PFSK-1 (cell line): ENCODE measurements at regions not wholly inside any gene's neighbourhood (a gene's known extent, or its start where the extent isn't known, plus 50 kb on each side); places are given as distances from the start of the nearest gene placed in this dataset.

Experiments
- POLR2AphosphoS5 ChIP-seq: IDR thresholded peaks from 2 replicates; pipeline ENCODE4 v1.6.1; 2012; ENCODE audit warnings: low read depth, mild to moderate bottlenecking, control low read depth, low read length, moderate library complexity
- SIN3A ChIP-seq: IDR thresholded peaks from 2 replicates; pipeline ENCODE4 v1.6.1; 2012; ENCODE audit warnings: mild to moderate bottlenecking, low read length, moderate library complexity, borderline replicate concordance; ENCODE audit not compliant: insufficient read depth
- TAF1 ChIP-seq: IDR thresholded peaks from 2 replicates; pipeline ENCODE4 v1.6.1; 2012; ENCODE audit warnings: low read length, control low read depth, borderline replicate concordance; ENCODE audit not compliant: insufficient read depth
- TF ChIP-seq, protein P1 (sequence below), 2 experiments: IDR thresholded peaks; 2 replicates each; pipeline versions ENCODE4 v1.6.1 to v1.8.0; 2011 to 2012; ENCODE audit warnings: low read depth in 2 of 2, low read length in 2 of 2, control low read depth in 1 of 2, inconsistent platforms in 1 of 2, mild to moderate bottlenecking in 1 of 2, moderate library complexity in 1 of 2; ENCODE audit not compliant: insufficient read depth in 1 of 2

GRCh38 chr6:134529305-134529704, 211.4 kb upstream of the SGK1 start:
- TF ChIP-seq POLR2AphosphoS5 (no peak), SIN3A (no peak), TAF1 (no peak)
- TF ChIP-seq, protein P1, sequence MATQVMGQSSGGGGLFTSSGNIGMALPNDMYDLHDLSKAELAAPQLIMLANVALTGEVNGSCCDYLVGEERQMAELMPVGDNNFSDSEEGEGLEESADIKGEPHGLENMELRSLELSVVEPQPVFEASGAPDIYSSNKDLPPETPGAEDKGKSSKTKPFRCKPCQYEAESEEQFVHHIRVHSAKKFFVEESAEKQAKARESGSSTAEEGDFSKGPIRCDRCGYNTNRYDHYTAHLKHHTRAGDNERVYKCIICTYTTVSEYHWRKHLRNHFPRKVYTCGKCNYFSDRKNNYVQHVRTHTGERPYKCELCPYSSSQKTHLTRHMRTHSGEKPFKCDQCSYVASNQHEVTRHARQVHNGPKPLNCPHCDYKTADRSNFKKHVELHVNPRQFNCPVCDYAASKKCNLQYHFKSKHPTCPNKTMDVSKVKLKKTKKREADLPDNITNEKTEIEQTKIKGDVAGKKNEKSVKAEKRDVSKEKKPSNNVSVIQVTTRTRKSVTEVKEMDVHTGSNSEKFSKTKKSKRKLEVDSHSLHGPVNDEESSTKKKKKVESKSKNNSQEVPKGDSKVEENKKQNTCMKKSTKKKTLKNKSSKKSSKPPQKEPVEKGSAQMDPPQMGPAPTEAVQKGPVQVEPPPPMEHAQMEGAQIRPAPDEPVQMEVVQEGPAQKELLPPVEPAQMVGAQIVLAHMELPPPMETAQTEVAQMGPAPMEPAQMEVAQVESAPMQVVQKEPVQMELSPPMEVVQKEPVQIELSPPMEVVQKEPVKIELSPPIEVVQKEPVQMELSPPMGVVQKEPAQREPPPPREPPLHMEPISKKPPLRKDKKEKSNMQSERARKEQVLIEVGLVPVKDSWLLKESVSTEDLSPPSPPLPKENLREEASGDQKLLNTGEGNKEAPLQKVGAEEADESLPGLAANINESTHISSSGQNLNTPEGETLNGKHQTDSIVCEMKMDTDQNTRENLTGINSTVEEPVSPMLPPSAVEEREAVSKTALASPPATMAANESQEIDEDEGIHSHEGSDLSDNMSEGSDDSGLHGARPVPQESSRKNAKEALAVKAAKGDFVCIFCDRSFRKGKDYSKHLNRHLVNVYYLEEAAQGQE (IDR thresholded peaks at IDR 0.05; ENCODE audit: insufficient read depth in 1 of 2, low read depth in 2 of 2, low read length in 2 of 2): no peak
